HG03520 (cell line): ENCODE measurements at regions not wholly inside any gene's neighbourhood (a gene's known extent, or its start where the extent isn't known, plus 50 kb on each side); places are given as distances from the start of the nearest gene placed in this dataset.

Source experiments
- ATAC-seq: cut with Tn5 transposase; IDR thresholded peaks from one replicate; pipeline ENCODE4 v1.9.1; 2021; ENCODE audit warnings: mild to moderate bottlenecking, moderate library complexity; ENCODE audit not compliant: unreplicated experiment

DNA sequence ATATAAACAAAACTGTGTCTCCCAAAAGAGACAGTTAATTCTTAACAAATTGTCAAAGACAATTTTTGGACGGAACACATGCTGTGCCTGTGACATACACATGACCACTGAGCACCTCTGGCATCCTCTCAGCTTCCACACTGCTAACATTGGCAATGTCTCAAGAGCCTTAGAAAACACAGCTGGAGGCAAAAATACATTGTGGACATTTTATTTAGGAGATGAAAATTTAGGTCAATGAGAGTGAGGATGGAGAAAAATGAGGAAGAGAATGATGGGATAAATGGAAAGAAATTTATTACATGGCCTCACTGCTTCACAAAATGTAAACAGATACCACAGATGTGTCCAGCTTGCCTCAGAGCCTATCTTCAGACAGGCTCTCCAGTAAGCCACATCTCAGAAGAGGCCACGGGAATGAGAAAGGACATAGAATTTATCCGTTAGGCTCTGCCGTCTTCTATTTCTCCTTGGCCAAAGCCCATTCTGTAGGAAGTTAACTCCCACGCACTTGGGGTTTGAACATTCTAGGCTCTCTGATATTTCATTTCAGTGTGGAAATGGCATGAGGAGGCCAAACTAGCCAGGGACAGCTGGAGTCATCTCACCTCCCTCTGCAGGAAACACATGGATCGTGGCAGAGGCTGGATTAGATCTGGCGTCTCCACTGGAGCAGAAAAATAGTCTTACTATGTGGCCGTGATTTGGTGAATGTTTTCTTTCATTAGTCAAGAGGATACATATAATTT, 519.4 kb upstream of the DSEL start:
- no peak for ATAC-seq

DNA sequence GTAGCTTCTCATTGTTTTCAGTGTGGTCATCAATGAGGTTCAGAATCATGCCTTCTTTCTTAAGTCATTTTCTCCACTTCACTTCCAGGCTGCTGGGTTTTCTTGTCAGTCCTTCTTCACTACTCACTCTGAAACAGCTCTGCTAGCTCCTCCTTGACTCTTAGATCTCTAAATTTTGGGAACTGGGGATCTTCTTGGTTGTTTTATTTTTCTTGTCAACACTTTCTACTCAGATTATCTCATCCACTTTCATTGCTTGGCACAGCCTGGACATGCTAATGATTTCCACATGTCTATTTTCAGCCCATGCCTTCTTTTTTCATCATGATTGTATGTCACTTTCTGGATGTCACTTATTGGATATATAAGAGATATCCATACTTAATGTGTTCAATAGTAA, 517.8 kb upstream of the DSEL start:
- ATAC-seq, result no peak

DNA sequence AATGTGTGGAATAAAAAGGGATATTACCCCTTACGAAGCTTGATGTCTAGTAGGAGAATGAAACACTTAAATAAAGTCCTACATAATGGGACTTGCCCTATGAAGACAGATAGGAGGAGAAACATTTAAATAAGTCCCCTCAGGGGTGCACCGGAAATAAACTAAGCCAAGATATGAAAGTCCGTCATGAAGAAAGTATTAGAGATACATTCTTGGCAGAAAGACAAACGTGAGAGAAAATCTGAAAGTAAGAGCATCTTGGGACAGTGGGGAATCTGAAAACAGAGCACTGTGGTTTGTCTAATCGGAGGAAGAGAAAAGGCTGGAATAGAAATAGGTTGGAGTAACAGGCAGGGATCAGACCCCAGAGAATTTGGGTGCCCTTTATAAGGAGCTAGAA, 516.9 kb upstream of the DSEL start:
- no peak for ATAC-seq

DNA sequence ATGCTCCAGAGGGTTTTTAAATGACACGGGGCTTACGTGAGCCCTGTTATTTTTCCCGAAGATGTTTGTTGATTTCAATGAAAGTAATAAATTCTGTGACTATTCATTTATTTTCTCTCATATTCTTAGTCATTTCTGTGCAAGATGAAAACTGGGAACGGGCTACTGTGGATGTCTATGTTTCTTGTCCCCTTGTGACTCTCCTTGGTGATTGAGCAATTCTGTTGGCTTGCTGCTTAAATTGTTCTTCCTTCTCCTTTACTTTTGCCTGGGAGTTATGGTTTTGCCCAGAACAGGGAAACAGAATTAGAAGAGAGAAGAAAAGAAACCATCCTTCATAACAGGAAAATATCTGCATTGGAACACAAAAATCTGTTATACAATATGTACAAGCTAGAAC, 508.2 kb upstream of the DSEL start:
- no peak for ATAC-seq

DNA sequence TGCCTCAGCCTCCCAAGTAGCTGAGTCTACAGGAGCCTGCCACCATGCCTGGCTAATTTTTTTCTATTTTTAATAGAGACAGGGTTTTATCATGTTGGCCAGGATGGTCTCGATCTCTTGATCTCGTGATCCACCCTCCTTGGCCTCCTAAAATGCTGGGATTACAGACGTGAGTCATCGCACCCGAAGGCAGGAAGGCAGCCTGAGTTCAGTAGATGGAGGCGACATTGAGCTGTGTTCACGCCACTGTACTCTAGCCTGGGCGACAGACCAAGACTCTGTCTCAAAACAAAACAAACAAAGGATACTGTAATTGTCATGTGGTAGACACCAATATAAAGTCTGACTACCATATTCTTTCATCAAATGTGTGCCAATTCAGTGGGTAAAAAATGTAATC, 500.9 kb upstream of the DSEL start:
- ATAC-seq, result no peak

DNA sequence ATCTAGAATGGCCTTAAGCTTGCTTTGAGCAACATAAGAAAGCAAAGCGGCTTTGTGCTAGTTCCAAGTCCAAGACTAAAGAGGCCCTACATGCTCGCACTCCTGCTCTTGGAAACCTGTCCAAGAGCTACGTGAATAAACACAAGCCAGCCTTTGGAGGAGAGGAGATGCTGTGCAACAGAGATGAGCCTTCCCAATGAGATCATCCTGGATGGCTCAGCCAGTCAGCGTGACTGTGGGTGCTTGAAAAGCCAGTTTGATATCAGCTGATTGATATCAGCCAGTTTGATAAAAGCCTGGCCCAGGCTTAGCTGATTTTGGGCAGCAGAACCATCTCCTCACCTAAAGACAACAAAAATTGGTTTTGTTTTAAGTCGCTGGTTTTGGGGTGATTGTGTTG, 481.0 kb upstream of the DSEL start:
- no peak for ATAC-seq

DNA sequence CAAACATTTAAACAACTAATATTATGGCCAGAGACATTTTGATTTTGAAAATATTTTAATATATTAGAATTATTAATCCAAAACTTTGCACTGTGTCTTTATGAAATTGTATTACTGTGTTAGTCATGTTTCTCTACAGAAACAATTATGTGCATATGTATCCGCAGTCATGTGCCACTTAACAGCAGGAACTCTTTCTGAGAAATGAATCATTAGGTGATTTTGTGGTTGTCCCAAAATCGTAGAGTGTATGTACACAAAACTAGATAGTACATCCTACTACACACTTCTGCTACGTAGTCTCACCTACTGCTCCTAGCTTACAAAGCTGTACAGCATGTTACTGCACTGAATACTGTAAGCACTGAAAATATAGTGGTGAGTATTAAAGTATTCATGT, 479.2 kb upstream of the DSEL start:
- no peak for ATAC-seq

DNA sequence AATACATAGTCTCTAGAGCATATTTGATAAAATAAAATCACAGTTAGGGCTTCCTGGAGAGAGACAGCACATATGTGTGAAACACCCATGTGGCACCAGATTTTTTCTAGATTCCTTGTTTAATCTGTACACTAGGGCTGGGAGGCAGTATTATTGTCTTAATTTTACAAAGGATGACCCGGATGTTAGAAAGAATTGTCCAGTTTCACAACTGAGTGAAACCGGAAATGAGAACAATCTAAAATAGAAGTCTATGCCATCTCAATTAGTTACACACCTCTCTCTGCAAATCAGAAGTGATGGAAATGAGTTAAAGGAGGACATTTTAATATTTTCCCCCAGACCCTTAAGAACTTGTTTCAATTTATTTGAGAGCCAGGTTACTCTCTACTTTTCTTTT, 463.7 kb upstream of the DSEL start:
- no peak for ATAC-seq

DNA sequence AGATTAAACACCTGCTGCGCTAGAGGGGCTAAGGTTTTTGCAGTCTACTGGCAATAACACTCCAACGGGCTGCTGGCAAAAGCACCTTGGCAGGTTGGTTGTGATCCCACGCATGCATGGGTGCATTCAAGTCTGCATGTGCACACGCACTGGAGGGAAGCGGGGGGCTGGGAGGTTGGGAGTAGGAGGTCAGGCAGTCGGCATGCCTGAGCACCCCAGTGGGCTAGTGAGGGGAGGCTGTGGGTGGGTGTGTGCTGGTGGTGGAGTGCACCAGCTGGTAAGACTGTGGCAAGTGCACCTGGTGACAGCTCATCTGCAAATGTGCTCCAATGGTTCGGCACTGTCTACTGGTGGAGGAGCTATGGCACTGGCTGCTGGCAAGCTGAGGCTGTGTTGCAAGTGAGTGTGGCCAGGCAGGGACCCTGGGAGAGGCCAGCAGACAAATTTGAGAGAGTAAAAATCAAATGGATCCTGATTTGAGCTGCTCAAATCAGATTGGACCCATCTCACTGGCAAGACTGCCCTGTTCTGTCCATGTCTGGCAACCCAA, 460.6 kb upstream of the DSEL start:
- no peak for ATAC-seq

DNA sequence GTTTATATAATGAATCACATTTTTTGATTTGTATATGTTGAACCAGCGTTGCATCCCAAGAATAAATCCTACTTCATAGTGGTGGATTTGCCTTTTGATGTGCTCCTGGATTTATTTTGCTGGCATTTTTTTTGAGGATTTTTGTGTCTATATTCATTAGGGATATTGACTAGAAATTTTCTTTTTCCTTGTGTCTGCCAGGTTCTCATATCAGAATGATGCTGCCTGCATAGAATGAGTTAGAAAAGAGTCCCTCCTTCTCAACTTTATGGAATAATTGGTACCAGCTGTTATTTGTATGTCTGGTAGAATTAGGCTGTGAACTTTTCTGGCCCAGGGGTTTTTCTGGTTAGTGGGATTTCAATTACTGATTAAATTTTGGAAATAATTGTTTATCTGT, 457.4 kb upstream of the DSEL start:
- no peak for ATAC-seq

DNA sequence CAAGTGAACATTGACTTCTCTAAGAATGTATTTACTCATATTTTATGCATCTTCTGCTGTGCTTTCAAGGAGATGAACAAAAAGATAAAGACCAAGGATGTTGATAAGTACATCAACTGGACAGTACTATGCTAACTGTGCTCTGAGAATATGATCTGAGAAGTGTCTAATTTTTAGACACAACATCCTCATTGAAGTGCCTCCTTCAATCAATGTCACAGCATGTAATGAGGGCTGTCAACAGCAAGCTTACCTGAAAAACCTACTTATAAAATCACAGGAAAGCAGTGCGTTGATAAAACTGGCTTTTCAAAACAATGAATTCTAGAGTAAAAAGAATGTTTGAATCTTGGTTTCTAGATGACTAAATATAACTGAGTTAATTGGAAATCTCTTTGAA, 452.9 kb upstream of the DSEL start:
- ATAC-seq, result no peak

DNA sequence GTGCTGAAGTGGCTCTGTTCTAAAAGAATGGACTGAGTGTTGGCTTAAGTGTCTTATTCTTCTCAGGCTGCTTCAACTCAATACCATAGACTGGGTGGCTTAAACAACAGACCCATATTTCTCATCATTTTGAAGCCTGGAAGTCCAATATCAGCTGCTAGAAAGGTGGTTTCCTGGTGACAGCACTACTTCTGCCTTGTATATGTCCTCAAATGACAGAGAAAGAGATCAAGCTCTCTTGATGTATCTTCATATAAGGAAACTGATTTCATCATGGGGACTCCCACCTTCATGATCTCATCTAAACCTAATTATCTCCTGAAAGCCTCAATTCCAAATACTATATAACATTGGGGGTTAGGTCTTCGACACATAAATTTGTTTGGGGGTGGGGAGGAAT, 449.7 kb upstream of the DSEL start:
- ATAC-seq, result no peak

DNA sequence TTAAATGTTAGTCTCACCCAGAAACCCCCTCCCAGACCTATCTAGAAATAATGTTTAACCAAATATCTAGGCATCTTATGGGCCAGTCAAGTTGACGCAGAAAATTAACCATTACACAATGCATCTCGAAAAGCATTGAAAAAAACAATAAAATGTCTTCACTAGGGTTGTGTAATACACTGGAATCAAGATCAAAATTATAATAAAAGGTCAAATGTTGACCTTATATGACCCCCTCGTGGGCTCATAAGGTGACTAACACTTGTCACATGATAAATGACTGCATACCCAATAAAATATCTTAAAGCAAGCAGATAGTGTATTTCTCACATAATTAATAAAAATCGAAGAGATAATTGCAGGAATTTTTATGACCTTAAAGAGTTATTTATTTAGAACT, 447.9 kb upstream of the DSEL start:
- no peak for ATAC-seq

DNA sequence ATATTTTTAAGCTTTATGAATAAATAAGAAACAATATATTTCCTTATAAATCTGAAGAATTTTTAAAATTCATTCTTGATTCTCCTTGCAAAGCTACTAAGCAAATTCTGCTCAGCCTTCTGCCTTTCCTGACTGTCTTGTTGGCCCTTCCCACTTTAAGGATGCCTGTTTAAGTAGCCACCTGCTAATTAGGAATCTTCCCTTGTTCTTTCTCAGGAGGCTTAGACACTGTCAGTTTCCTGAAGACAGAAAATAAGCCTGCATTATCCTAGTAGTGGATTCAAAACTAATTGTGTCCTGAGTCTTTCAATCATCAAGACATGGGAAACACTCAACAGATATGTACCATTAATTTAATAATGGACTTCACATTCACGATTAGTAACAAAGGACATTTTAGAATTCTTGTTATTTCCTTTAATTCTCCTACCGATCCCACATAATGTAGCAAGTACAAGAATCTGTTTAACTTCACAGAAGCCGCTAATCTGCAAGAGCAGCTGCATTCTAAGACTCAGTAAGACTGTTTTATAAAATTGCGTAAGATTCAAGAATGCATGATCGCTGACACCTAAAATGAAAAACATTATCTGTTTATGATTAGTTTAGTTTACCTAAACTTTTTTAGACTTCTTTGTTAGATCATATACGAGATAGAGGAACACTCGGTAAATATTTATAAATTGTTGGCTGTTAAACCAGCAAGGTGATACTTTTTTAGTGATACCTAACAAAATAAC, 445.4 kb upstream of the DSEL start:
- ATAC-seq, result no peak

DNA sequence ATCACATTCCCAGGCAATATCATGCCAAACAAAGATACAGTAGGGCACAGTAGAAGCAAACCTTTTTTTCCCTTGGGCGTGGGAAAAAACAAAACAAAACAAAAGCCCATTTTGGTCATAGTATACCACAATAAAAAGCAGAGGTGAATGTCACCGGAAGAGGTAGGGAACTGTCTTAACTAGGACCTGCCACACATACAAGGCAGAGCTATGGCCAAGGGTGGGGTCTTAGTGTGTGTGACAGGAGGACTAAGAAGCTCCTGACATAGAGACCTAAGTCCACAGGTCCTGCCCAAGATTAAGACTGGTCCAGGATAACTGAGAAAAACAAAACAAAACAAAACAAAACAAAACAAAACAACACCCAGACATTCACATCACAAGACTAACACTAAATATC, 441.2 kb upstream of the DSEL start:
- ATAC-seq, result no peak

DNA sequence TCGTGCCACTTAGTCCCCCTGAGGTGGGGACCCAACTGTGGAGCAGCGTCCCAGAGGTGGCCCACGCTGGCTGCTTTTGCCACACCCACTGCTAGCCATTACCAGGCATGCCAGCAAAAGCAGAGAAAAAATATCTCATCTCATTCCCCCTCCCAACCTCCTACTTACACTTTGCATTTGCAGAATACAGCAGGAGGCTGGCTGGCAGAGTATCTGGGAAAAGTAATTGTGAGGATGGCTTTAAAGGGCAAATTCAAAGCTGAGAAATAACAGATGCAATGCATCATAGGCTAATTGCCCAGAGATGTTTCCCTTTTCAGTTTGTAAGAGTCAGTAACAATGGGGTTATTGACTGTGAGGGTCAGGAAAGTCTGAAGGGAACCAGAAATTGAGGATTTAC, 438.1 kb upstream of the DSEL start:
- ATAC-seq, result no peak

DNA sequence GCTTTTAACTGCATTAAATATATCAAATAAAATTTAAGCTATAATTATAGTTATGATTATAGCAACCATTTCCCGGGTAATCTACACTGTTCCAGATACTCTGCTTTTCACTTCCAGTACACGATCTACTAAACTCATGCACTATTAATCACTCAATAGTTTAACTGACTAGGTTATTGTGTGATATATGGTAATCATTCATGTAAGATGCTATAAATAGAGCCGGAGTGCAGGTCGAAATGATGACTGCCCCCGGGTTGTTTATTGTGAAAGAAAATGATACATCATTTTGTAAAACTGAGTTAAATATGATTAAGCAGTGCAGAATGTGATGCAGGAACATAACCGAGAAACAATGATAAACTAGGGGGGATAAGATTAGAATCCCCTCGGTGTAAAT, 434.6 kb upstream of the DSEL start:
- no peak for ATAC-seq

DNA sequence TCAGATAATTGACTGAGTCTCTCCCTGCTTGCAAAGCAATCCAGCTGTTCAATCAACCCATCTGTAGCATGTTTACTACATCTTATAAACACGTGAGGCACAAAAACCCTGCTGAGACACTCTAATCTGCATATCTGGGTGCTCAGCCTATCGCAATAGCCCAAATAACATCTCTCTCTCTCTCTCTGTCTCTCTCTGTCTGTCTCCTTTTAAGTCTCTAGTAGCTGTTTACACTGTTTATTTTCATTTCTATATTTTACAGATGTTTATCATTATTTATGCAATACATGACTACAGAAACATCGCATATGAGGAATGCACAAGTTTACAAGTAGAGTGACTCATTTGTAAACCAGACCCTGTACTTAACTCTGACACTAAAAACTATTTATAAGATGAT, 422.1 kb upstream of the DSEL start:
- ATAC-seq, result no peak

DNA sequence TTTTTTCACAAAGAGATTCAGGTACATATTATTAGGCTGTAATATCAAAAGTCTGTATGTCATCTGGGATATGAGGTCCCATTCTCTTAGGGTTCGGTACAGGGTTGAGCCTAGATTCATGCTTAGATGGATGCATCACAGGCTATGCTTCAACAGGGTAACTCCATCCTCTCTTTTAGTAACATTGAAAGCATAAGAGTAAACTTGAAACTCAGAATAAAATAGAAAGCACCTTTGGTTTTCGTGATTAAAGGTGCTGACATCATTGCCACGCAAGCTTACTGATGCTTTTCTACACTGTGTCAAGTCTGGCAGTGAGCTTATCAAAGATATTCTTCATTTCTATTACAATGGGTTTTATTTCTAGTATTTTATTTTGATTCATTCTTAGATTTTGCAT, 419.1 kb upstream of the DSEL start:
- no peak for ATAC-seq

DNA sequence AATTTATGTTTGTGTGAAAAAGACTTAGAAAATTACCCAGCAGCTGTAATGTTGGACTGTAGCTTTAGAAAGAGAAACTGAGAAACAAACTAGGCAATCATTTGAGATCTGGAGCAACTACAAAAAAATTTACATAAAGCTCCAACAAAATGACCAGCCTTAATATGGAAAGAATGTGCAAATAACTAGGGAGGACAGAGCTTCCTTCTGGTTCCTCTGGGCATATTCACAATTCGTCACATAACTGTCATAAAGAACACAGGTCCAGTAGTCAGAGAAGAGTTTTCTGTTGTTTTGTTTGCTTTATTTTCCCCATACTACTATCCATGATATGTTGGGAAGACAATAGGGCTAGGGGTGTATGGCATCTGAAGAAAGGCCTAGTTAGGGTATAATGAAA, 416.8 kb upstream of the DSEL start:
- ATAC-seq, result no peak

DNA sequence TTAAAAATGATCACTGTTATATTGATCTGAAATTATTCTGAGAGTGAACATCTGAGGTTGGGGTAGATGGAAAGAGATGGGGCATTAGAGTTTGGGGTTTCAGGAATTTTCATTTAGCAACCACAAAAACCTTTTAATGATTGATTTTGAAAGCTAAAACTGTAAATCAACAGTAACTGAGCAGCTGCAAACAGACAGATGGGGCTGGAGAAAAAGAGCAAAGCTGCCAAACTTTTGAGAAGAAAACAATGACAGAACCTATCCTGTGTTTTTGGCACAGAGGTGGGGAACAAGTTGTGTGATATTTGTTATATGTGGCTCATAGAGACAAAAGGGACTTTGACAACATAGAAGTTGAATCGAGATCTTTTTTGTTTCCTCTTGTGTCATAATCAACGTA, 415.8 kb upstream of the DSEL start:
- no peak for ATAC-seq
